DND-41 (cell line): ENCODE measurements at regions not wholly inside any gene's neighbourhood (a gene's known extent, or its start where the extent isn't known, plus 50 kb on each side); places are given as distances from the start of the nearest gene placed in this dataset.

Experiments used
- ATAC-seq: fragments of 200-7000 bp; cut with Tn5 transposase; 3 replicates; pipeline ENCODE4 v1.9.1; 2021; ENCODE audit warnings: low read depth; ENCODE audit not compliant: insufficient read depth
- DNase-seq: peaks from one replicate; pipeline ENCODE4 v3.0.0-alpha.2; 2020
- H2AFZ ChIP-seq: 2 replicates; pipeline ENCODE4 v1.6.0; 2012; ENCODE audit warnings: low read depth, low read length
- H3K27ac ChIP-seq: 2 replicates; pipeline ENCODE4 v1.5.1; 2012; ENCODE audit warnings: low read length, inconsistent platforms
- H3K27me3 ChIP-seq: fragments of 200-600 bp; sonication (generic); 2 replicates; pipeline ENCODE4 v1.6.0; 2012; ENCODE audit warnings: low read length, mild to moderate bottlenecking, inconsistent platforms; ENCODE audit not compliant: insufficient read depth, poor library complexity
- H3K36me3 ChIP-seq: 2 replicates; pipeline ENCODE4 v1.5.1; 2012; ENCODE audit warnings: low read length, inconsistent platforms; ENCODE audit not compliant: insufficient read depth
- H3K4me1 ChIP-seq: 2 replicates; pipeline ENCODE4 v1.5.1; 2012; ENCODE audit warnings: mild to moderate bottlenecking, low read length; ENCODE audit not compliant: insufficient read depth
- H3K4me2 ChIP-seq: 2 replicates; pipeline ENCODE4 v1.6.0; 2012; ENCODE audit warnings: mild to moderate bottlenecking, moderate library complexity, low read length, inconsistent platforms; ENCODE audit not compliant: insufficient read depth
- H3K4me3 ChIP-seq, 2 experiments: fragments of 200-600 bp in 1 of 2; shearing (Covaris generic) in 1 of 2; 2 replicates each; pipeline ENCODE4 v1.5.1; 2012 to 2016; ENCODE audit warnings: inconsistent platforms in 2 of 2, low read length in 2 of 2, mild to moderate bottlenecking in 2 of 2, low read depth in 1 of 2, moderate library complexity in 1 of 2
- H3K79me2 ChIP-seq: 2 replicates; pipeline ENCODE4 v1.6.0; 2012; ENCODE audit warnings: low read length, inconsistent platforms; ENCODE audit not compliant: insufficient read depth
- H3K9ac ChIP-seq: 2 replicates; pipeline ENCODE4 v1.6.0; 2012; ENCODE audit warnings: low read depth, mild to moderate bottlenecking, inconsistent platforms, low read length, moderate library complexity
- H3K9me3 ChIP-seq: 2 replicates; pipeline ENCODE4 v1.5.1; 2012; ENCODE audit warnings: low read length, moderate library complexity, mild to moderate bottlenecking, inconsistent platforms; ENCODE audit not compliant: insufficient read depth, severe bottlenecking
- H4K20me1 ChIP-seq: 2 replicates; pipeline ENCODE4 v1.6.0; 2012; ENCODE audit warnings: low read length; ENCODE audit not compliant: insufficient read depth
- CTCF ChIP-seq: IDR thresholded peaks from 2 replicates; pipeline ENCODE4 v1.5.1; 2012; ENCODE audit warnings: borderline replicate concordance, low read length, moderate library complexity, mild to moderate bottlenecking; ENCODE audit not compliant: poor library complexity, severe bottlenecking; ENCODE audit errors: extremely low read depth
- EZH2 ChIP-seq: IDR thresholded peaks from 3 replicates; pipeline ENCODE4 v1.6.1; 2012; ENCODE audit warnings: borderline replicate concordance, low read depth, mild to moderate bottlenecking, moderate library complexity, low read length, inconsistent platforms; ENCODE audit not compliant: severe bottlenecking

GRCh38 chr9:25830381-25830780 lies 152.1 kb upstream of the TUSC1 start:
- no peak for TF ChIP-seq CTCF
- no peak for TF ChIP-seq EZH2
- H3K4me2 ChIP-seq: no peak overlapping the region
- H3K9ac ChIP-seq: no peak overlapping the region
- no peaks in the 10 kb centered on the region for H3K9me3 ChIP-seq
- no peak overlapping the region for H3K4me3 ChIP-seq
- no peaks in the 10 kb centered on the region for H4K20me1 ChIP-seq
- no peaks in the 10 kb centered on the region for H3K27me3 ChIP-seq
- ATAC-seq: no peak
- H3K27ac ChIP-seq: no peak overlapping the region
- DNase-seq: no peak
- no peak overlapping the region for H2AFZ ChIP-seq
- no peaks in the 10 kb centered on the region for H3K36me3 ChIP-seq
- H3K4me1 ChIP-seq: no peaks in the 10 kb centered on the region
- H3K79me2 ChIP-seq: no peaks in the 10 kb centered on the region

GRCh38 chr9:25827626-25828025 lies 149.4 kb upstream of the TUSC1 start:
- no peak overlapping the region for H3K4me3 ChIP-seq
- H3K4me2 ChIP-seq: no peak overlapping the region
- ATAC-seq: no peak
- H3K9ac ChIP-seq: no peak overlapping the region
- H2AFZ ChIP-seq: no peak overlapping the region
- H3K9me3 ChIP-seq: no peaks in the 10 kb centered on the region
- no peaks in the 10 kb centered on the region for H4K20me1 ChIP-seq
- TF ChIP-seq EZH2: no peak
- no peak for TF ChIP-seq CTCF
- no peaks in the 10 kb centered on the region for H3K79me2 ChIP-seq
- no peak overlapping the region for H3K27ac ChIP-seq
- no peaks in the 10 kb centered on the region for H3K4me1 ChIP-seq
- no peaks in the 10 kb centered on the region for H3K36me3 ChIP-seq
- DNase-seq: no peak
- no peaks in the 10 kb centered on the region for H3K27me3 ChIP-seq

- no peak overlapping the region for H3K27ac ChIP-seq
- no peaks in the 10 kb centered on the region for H3K36me3 ChIP-seq
- H3K9ac ChIP-seq: no peak overlapping the region
- no peaks in the 10 kb centered on the region for H4K20me1 ChIP-seq
- H3K27me3 ChIP-seq: no peaks in the 10 kb centered on the region
- no peak overlapping the region for H3K4me3 ChIP-seq
- H2AFZ ChIP-seq: no peak overlapping the region
- H3K4me1 ChIP-seq: no peaks in the 10 kb centered on the region
- ATAC-seq: no peak
- H3K79me2 ChIP-seq: no peaks in the 10 kb centered on the region
- TF ChIP-seq CTCF: no peak
- TF ChIP-seq EZH2: no peak
- no peak overlapping the region for H3K4me2 ChIP-seq
- no peak for DNase-seq
- no peaks in the 10 kb centered on the region for H3K9me3 ChIP-seq
Measured at GRCh38 chr9:25816439-25816838, 138.2 kb upstream of the TUSC1 start.

GRCh38 chr9:25814023-25814422 lies 135.8 kb upstream of the TUSC1 start:
- Histone ChIP-seq H3K4me2 (no peak overlapping the region), H3K9ac (no peak overlapping the region), H3K27me3 (no peaks in the 10 kb centered on the region), H3K4me3 (no peak overlapping the region), H3K9me3 (no peaks in the 10 kb centered on the region), H3K27ac (no peak overlapping the region), H3K4me1 (no peaks in the 10 kb centered on the region), H3K79me2 (no peaks in the 10 kb centered on the region), H4K20me1 (no peaks in the 10 kb centered on the region), H3K36me3 (no peaks in the 10 kb centered on the region), H2AFZ (no peak overlapping the region)
- ATAC-seq: no peak
- no peak for DNase-seq
- TF ChIP-seq EZH2 (no peak), CTCF (no peak)
